PC-3 (cell line): ENCODE measurements at regions not wholly inside any gene's neighbourhood (a gene's known extent, or its start where the extent isn't known, plus 50 kb on each side); places are given as distances from the start of the nearest gene placed in this dataset.

Source experiments
- ATAC-seq: fragments of 200-7000 bp; cut with Tn5 transposase; 2 replicates; pipeline ENCODE4 v1.9.1; 2020; ENCODE audit warnings: mild to moderate bottlenecking, moderate library complexity
- BruUV-seq: library from RNA; stranded (reverse); fragments of 400-500 nt; replicated peaks from 2 replicates; lab custom pipeline; 2021; lab: Mats Ljungman, UMichigan
- CTCF ChIA-PET: fragments of 300-600 bp; sonication (Branson Sonifier 250); formaldehyde crosslinking; loops from one replicate; lab custom pipeline; 2022; ENCODE audit warnings: antibody characterized with exemption; lab: Charles Lee
- POLR2A ChIA-PET: fragments of 300-600 bp; sonication (Branson Sonifier 250); formaldehyde crosslinking; loops from one replicate; lab custom pipeline; 2022; ENCODE audit warnings: antibody characterized with exemption; ENCODE audit not compliant: unreplicated experiment; lab: Charles Lee
- DNase-seq: peaks from one replicate; pipeline ENCODE4 v3.0.0-alpha.2; 2015
- H2AFZ ChIP-seq: fragments of 300-600 bp; sonication (generic); 2 replicates; pipeline ENCODE4 v1.6.0; 2016; ENCODE audit warnings: antibody characterized with exemption, low read length
- H3F3A ChIP-seq: fragments of 300-600 bp; sonication (generic); one replicate; pipeline ENCODE4 v1.6.0; 2017; ENCODE audit warnings: antibody characterized with exemption, low read length, control low read depth, mild to moderate bottlenecking; ENCODE audit not compliant: unreplicated experiment
- H3K27ac ChIP-seq: fragments of 300-600 bp; sonication (generic); 2 replicates; pipeline ENCODE4 v1.5.1; 2016; ENCODE audit warnings: mild to moderate bottlenecking, low read length
- H3K27me3 ChIP-seq: fragments of 300-600 bp; sonication (generic); 2 replicates; pipeline ENCODE4 v1.6.1; 2016; ENCODE audit warnings: low read length, mixed read lengths
- H3K36me3 ChIP-seq: fragments of 300-600 bp; sonication (generic); 2 replicates; pipeline ENCODE4 v1.6.1; 2016; ENCODE audit warnings: low read depth, mixed run types, low read length, mixed read lengths
- H3K4me1 ChIP-seq: fragments of 300-600 bp; sonication (generic); 2 replicates; pipeline ENCODE4 v1.5.1; 2016; ENCODE audit warnings: low read length; ENCODE audit not compliant: insufficient read depth
- H3K4me2 ChIP-seq: fragments of 300-600 bp; sonication (generic); 2 replicates; pipeline ENCODE4 v1.6.0; 2016; ENCODE audit warnings: low read length
- H3K4me3 ChIP-seq: fragments of 300-600 bp; sonication (generic); 2 replicates; pipeline ENCODE4 v1.5.1; 2016; ENCODE audit warnings: mild to moderate bottlenecking, low read length, mixed read lengths
- H3K79me2 ChIP-seq: fragments of 300-600 bp; sonication (generic); 2 replicates; pipeline ENCODE4 v1.6.1; 2017; ENCODE audit warnings: low read length, mixed read lengths
- H3K9ac ChIP-seq: fragments of 300-600 bp; sonication (generic); 2 replicates; pipeline ENCODE4 v1.6.0; 2016; ENCODE audit warnings: mild to moderate bottlenecking, low read length
- H3K9me2 ChIP-seq: fragments of 300-600 bp; sonication (generic); replicated peaks from 2 replicates; pipeline ENCODE4 v1.6.1; 2016; ENCODE audit warnings: mixed run types, low read length, mixed read lengths
- H3K9me3 ChIP-seq: fragments of 300-600 bp; sonication (generic); 2 replicates; pipeline ENCODE4 v1.6.1; 2016; ENCODE audit warnings: low read length, mixed read lengths
- H4K20me1 ChIP-seq: fragments of 300-600 bp; sonication (generic); 2 replicates; pipeline ENCODE4 v1.6.1; 2016; ENCODE audit warnings: low read length, mixed read lengths
- CTCF ChIP-seq: fragments of 300-600 bp; sonication (generic); conservative IDR thresholded peaks from 2 replicates; pipeline ENCODE4 v1.5.1; 2017; ENCODE audit warnings: antibody characterized with exemption, low read depth, mild to moderate bottlenecking, low read length
- EZH2 ChIP-seq: fragments of 300-600 bp; sonication (generic); IDR thresholded peaks from one replicate; pipeline ENCODE4 v1.6.1; 2017; ENCODE audit warnings: antibody characterized with exemption, mild to moderate bottlenecking, low read length; ENCODE audit not compliant: unreplicated experiment
- EZH2phosphoT487 ChIP-seq: fragments of 300-600 bp; sonication (generic); IDR thresholded peaks from 2 replicates; pipeline ENCODE4 v1.6.1; 2018; ENCODE audit warnings: mild to moderate bottlenecking, antibody characterized with exemption, low read length, borderline replicate concordance
- intact Hi-C: fragments of 100-400 bp; cut with micrococcal nuclease; formaldehyde crosslinking; loops from 2 replicates; pipeline ENCODE4 v1.9.0; 2023

GRCh38 chr10:106520698-106521097, 643.8 kb downstream of the SORCS1 start:
- no peaks in the 10 kb centered on the region for H3K9me2 ChIP-seq
- no peak for DNase-seq
- no peak overlapping the region for H3K27ac ChIP-seq
- no peak overlapping the region for H3K4me3 ChIP-seq
- CTCF ChIA-PET = no interaction called here
- no peaks in the 10 kb centered on the region for H3K9me3 ChIP-seq
- no TSS peak for BruUV-seq
- no peaks in the 10 kb centered on the region for H3K36me3 ChIP-seq
- no peak for ATAC-seq
- H3K9ac ChIP-seq = no peak overlapping the region
- POLR2A ChIA-PET = no interaction called here
- intact Hi-C loops = no loop called here
- H3K27me3 ChIP-seq = no peaks in the 10 kb centered on the region
- H3K4me1 ChIP-seq = no peaks in the 10 kb centered on the region
- no peak for TF ChIP-seq EZH2
- TF ChIP-seq CTCF = no peak
- TF ChIP-seq EZH2phosphoT487 = no peak
- no peaks in the 10 kb centered on the region for H3K79me2 ChIP-seq
- H3F3A ChIP-seq = no peaks in the 10 kb centered on the region
- H4K20me1 ChIP-seq = no peaks in the 10 kb centered on the region
- H2AFZ ChIP-seq = peak overlapping the region; percentile 29; the same call in 1 of the 2 replicates
- H3K4me2 ChIP-seq = no peak overlapping the region

- 0 out of 2 replicates have a peak overlapping the region, but pooled peaks have one; percentile 31 for H2AFZ ChIP-seq
- intact Hi-C loops = no loop called here
- H3K27ac ChIP-seq = no peak overlapping the region
- no peak for DNase-seq
- BruUV-seq = no TSS peak
- no peaks in the 10 kb centered on the region for H3K9me3 ChIP-seq
- H3K4me1 ChIP-seq = peaks cover 2% of the 10 kb centered on the region; the same call in 1 of the 2 replicates
- no peaks in the 10 kb centered on the region for H3K79me2 ChIP-seq
- no peak overlapping the region for H3K4me3 ChIP-seq
- H3F3A ChIP-seq = no peaks in the 10 kb centered on the region
- no peak overlapping the region for H3K9ac ChIP-seq
- no peak for TF ChIP-seq CTCF
- no peak for TF ChIP-seq EZH2
- TF ChIP-seq EZH2phosphoT487 = no peak
- no peaks in the 10 kb centered on the region for H4K20me1 ChIP-seq
- H3K36me3 ChIP-seq = no peaks in the 10 kb centered on the region
- no peaks in the 10 kb centered on the region for H3K27me3 ChIP-seq
- no peaks in the 10 kb centered on the region for H3K9me2 ChIP-seq
- CTCF ChIA-PET = no interaction called here
- POLR2A ChIA-PET = no interaction called here
- no peak overlapping the region for H3K4me2 ChIP-seq
- ATAC-seq = no peak
Measured at GRCh38 chr10:106519376-106520030, 645.0 kb downstream of the SORCS1 start.

GRCh38 chr10:106515206-106515790, 649.2 kb downstream of the SORCS1 start:
- H3K4me2 ChIP-seq = no peak overlapping the region

More at GRCh38 chr10:106515206-106515790, 649.2 kb downstream of the SORCS1 start:
- DNase-seq = no peak
- Histone ChIP-seq H2AFZ (0 out of 2 replicates have a peak overlapping the region, but pooled peaks have one; percentile 39), H3K9ac (no peak overlapping the region), H3F3A (no peaks in the 10 kb centered on the region), H3K4me1 (peaks cover 21% of the 10 kb centered on the region), H4K20me1 (no peaks in the 10 kb centered on the region), H3K9me3 (no peaks in the 10 kb centered on the region), H3K27ac (no peak overlapping the region), H3K9me2 (no peaks in the 10 kb centered on the region), H3K4me3 (no peak overlapping the region), H3K79me2 (no peaks in the 10 kb centered on the region), H3K27me3 (no peaks in the 10 kb centered on the region), H3K36me3 (no peaks in the 10 kb centered on the region)
- ChIA-PET POLR2A (no interaction called here), CTCF (no interaction called here)
- no TSS peak for BruUV-seq
- no peak for ATAC-seq
- intact Hi-C loops = no loop called here
- no peak for TF ChIP-seq EZH2phosphoT487
- no peak for TF ChIP-seq EZH2
- no peak for TF ChIP-seq CTCF
